SH-SY5Y (cell line): ENCODE measurements at regions not wholly inside any gene's neighbourhood (a gene's known extent, or its start where the extent isn't known, plus 50 kb on each side); places are given as distances from the start of the nearest gene placed in this dataset.

Experiments used
- GATA2 ChIP-seq: IDR thresholded peaks from 2 replicates; pipeline ENCODE4 v1.6.1; 2011; ENCODE audit warnings: mild to moderate bottlenecking, low read depth, low read length
- GATA3 ChIP-seq: IDR thresholded peaks from 2 replicates; pipeline ENCODE4 v1.6.1; 2011; ENCODE audit warnings: low read depth, mild to moderate bottlenecking, low read length, moderate library complexity

- TF ChIP-seq GATA2 (no peak), GATA3 (no peak)
Measured at GRCh38 chr4:45006078-45006477, 279.7 kb upstream of the GNPDA2 start.
